ENCODE measurements at regions not wholly inside any gene's neighbourhood (a gene's known extent, or its start where the extent isn't known, plus 50 kb on each side); places are given as distances from the start of the nearest gene placed in this dataset.

DNA sequence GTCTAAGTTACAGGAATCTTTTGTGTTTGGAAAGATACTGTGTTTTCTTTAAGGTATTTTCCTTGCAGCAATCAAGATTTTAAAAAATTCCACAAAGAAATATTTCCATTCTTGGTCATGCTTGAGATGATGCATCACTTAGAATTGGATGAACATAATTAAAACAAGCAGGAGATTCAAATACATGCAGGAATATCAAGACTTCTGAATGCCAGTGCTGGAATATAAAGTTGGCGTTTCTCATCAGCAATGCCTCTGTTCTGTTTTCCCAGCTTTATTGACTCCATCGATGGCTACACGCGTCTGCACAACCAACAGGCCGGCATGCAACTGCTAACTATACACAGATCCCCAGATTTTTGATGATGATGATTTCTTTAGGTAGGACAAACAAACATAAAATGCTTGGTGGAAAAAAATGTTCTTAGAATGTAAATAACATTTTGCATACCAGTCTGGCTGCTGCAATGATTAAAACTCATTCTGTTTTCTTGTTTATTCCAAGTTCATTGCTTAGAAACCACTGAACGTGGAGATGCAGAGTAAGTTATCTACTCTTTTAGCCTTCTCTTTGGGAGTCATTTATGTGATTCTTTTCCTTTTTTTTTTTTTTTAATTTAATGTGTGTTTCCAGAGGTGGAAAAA, 91.3 kb upstream of the FAM171A1 start:
- no peak for DNase-seq (ENCODE audit: low spot score)

DNA sequence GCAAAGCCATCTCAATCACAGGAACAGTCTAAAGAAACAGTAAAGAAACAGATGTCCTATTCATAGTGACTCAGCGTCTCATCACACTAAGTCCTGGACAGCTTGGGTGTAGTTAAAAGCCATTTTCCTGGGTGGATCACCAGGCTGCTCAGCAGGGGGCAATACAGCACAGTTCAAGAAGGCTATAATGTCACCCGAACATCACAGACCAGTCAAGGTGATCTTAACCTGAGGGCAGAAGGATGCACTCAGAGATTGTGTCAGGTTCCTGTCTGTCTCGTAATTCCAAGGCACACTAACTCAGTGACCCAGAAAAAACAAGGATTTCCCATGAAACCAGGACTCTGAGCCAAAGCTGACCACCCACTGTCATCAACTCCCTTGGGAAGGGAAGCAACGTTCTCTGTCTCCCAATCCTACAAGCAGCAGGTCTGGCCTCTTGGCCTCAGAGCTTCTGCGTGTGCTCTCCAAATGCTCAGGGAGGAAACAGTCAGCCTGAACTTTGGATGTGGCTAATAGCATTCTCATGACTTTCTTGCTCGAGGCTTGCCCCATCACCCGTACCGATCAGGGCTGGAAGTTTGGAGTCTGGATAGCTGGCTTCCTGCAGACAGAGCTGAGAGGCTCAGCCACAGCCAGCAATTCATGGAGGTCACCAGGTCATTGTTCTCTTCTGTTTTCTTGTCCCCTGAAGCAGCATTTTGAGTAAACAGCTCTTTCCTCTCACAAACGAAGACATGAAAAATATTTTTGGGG, 90.4 kb upstream of the FAM171A1 start:
- peak; percentile 50 for DNase-seq (ENCODE audit: low spot score)

DNA sequence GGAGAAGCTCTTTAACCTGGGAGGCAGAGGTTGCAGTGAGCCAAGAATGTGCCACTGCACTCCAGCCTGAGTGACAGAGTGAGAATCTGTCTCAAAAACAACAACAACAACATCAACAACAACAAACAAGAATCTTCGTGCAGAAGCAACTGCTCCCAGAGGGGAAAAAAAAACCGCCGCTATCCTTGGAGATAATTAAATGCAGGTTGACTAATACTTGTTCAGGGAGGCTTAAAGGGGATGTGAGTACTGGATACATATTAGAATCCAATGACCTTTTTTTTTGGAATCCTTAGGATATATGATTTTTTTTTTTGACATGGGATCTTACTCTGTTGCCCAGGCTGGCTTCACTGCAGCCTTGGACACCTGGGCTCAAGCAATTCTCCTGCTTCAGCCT, 89.6 kb upstream of the FAM171A1 start:
- no peak for DNase-seq (ENCODE audit: low spot score)

DNA sequence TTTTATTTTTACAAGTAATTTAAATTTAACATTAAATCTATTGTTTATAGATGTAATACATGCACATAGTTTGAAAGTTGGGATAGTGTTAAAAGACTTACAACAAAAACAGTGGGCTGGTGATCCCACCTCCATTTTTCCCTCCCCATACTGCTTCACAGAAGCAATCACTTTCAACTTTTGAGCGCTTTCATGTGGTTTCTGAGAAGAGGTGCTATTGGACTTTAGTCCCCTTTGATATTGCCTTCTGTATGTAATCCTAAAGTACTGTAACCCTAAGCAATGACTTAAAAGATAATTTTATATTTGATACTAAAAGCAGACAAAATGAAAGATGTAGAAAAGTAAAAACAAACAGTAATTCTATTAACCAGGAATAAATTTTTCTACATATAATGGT, 88.1 kb upstream of the FAM171A1 start:
- DNase-seq (ENCODE audit: low spot score) = peak; percentile 83

DNA sequence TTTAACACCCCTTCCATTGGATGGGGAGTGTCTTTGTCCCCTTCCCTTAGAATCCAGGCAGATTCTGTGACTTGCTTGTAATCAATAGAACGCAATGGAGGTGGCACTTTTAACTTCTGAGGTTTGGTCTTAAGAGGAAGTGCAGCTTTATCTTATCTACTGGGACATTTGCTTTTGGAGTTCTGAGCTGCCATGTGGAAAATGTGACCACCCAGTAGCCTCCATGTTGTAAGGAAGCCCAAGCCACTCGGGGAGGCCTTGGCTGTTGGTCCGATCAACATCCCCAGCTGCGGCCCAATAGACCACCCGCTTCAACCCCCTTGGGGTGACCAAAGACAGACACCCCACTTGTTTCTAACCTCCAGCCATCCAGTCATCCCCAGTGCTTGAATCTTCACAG, 86.3 kb upstream of the FAM171A1 start:
- DNase-seq (ENCODE audit: low spot score) = no peak

DNA sequence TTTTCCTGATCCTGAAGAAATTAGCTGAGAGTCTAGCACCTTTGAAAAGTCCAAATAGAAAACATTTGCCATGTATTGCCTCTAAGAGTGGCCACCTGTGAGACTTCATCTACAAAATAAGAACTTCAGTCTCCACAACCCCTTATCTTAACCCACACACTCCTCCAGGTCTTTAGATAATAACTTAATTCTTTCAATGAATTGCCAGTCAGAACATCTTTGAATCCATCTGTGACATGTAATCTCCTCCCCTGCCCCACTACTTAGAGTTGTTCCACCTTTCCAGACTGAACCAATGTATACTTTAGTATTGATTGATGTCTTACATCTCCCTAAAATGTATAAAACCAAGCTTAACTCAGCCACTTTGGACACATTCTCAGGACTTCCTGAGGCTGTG, 84.4 kb upstream of the FAM171A1 start:
- DNase-seq (ENCODE audit: low spot score) = no peak

DNA sequence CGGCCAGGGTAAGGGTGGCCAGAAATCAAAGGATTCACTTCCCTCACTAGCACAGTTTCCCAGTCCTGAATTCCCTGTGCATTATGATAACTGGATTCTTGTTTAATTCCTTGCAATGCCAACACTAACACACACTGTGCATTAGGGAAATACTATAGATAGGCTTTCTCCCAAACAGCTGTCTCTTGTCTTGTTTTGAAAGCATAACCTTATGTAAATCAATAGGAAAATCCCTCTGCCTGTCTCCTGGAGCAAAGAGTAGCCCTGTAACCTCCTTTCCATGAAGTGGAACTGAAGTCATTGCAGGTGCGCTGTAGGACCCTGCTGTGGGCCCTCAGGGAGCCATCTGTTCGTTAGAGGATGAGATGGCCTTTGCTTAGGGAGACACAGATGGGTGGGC, 82.8 kb upstream of the FAM171A1 start:
- DNase-seq (ENCODE audit: low spot score) = no peak

DNA sequence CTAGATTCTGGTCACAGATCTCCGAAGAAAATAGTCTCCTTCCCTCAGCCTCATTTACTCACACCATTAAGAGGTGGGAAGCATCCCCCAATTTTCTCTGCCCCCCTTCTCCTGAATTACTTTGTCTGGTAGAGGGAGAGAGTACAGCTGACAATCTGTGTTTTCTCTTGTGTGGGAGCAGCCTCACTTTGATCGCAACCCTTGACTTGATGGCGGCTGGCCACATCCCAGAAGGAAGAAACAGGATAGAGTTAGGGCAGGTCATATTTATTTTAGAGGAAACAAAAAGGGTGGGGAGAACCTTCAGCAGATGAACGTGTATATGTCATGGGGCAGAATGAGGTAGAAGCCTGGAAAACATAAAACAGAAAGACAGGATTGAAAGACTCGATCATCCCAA, 82.4 kb upstream of the FAM171A1 start:
- no peak for DNase-seq (ENCODE audit: low spot score)

DNA sequence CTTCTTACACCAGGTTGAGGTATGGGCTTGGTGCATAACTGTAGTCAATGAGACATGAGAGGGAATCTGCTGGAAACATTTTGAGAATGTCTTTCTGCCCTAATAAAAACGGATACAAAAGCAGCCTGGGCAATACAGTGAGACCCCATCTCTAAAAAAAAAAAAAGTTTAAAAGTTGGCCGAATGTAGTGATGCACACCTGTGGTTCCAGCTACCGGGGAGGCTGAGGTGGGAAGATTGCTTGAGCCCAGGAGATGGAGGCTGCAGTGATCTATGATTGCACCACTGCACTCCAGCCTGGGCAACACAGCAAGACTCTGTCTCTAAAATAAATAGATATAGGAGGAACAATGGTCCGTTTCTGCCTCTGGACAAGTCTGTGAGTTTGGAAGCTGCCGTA, 81.5 kb upstream of the FAM171A1 start:
- no peak for DNase-seq (ENCODE audit: low spot score)

DNA sequence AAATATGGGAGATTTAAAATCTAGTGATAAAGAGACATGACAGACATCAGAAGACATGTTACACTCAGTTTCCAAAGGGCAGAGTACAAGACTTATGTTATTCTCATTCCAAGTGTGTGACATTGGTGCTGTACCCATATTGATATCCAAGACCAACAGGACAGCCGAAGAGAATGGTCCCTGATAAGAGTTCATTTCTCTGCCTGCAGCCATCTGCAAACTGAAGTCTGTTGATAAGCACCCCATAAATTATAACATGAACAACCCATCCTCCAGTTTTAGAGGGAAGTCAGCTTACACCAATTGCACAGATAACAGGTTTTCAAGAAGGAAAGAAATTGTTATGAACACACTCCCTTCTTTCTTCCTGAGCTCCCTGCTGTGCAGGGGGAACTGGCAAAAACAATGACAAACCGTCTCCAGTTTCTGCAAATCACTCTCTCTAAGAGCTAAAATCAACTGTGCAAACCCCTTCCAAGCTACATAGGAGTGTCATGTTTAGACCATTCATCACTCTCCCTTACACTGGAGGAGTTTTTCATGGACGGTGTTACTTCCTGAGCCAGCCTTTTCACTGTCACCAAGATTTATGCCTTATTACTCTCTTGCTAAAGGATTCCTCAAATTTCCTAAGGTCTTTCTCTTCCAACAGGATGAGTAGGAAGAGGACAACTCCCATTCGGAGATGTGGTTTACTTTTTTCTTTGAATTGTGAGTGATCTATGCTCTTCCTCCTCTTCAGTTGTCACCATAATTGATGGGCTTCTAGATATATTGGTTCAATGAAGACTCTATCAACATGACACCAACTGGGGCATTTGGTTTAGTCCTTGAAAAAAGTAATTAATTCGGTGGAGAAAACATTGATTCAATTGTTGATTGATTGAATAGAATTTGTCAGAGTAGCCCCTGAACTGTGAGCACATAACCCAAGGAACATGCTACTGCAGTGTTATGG, 80.3 kb upstream of the FAM171A1 start:
- DNase-seq (ENCODE audit: low spot score) = no peak

DNA sequence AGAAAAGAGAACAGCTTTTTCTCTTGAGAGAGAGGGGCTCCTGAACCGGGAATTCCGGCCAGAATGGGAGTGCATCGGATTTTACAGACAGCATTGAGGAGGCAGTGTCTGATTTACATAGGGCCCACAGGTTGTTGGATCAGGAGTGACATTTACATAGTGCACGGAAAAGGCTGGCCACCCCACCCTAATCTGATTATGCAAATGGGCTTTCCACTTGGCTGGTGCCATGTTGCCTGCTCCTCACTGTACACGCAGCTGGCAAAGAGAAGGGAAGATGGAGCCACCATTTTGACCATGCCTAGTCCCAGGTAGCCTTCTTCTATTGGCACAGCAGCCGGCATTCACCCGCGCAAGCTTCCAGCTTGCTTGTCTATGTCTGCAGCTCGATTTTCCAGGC, 77.5 kb upstream of the FAM171A1 start:
- no peak for DNase-seq (ENCODE audit: low spot score)

DNA sequence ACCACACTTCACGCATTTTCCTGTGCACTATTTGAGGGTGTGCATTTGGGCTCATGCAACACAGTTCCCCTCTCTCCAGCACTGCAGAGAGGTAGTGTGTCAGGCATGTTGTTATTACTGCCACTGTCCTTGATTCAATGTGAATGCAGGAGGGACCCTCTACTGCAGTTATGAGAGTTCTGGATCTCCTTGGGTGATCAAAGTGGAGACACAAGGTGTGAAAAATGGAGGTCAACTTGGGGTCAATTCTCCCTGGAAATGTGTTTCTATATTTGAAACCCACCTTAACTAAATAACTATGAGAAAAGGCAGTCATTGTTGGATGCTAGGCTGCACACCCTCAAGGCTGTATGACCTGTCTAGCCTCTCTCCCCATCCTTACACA, 73.9 kb upstream of the FAM171A1 start:
- DNase-seq (ENCODE audit: low spot score) = no peak

DNA sequence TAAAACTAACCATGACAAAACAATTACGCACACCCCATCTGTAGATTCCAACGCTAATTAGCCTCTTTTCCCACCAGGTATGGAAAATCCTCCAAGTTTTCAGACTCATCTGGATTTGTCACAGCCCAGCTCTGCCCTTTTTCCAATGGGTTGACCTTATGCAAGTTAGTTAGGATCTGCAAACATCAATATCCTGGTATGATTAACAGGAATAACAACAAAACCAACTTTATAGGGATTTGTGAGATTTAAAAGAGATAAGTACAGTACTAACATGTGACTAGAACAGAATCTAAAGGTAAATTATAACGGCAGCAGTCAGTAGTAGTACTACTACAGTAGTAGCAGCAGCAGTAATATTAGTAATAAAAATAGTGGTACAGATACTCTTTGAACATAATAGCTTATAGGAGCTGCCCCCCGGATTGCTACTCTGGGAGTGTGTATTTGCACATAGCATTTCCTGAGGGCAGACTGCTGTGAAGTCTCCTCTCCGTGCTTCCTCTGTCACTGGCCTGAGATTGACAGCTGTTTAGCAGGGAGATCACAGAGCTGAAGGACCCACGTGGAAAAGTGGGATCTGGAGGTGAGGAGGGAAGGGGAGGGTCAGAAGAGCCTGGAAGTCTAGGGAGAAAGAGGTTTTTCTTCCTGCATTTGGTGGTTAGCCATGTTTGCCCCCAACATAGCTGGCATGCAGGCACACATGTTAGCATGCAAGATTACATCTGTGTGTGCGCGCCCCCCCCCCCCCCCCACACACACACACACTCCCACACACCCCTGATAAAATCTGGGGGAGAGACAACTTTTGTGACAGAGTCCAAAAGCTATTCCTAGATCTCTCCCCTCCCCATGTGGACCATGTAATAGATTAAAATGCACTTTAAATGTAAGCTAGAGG, 73.3 kb upstream of the FAM171A1 start:
- no peak for DNase-seq (ENCODE audit: low spot score)

DNA sequence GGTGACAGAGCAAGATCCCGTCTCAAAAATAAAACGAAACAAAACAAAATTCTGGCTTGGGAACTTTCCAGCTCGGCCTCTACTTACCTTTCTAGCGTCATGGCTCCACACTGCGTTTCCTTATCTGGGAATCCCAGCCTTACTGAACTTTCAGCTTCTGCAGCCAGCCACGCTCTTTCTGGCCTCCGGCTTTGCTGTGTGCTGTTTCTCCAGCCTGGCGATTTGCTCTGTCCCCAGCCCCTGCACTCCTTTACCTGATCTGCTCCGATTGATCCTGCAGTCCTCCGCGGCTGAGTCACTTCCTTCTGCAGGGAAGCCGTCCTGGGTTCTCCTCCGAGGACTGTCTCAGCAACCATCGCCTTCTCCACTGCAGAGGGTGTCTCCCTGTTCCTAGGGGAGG, 71.0 kb upstream of the FAM171A1 start:
- no peak for DNase-seq (ENCODE audit: low spot score)

DNA sequence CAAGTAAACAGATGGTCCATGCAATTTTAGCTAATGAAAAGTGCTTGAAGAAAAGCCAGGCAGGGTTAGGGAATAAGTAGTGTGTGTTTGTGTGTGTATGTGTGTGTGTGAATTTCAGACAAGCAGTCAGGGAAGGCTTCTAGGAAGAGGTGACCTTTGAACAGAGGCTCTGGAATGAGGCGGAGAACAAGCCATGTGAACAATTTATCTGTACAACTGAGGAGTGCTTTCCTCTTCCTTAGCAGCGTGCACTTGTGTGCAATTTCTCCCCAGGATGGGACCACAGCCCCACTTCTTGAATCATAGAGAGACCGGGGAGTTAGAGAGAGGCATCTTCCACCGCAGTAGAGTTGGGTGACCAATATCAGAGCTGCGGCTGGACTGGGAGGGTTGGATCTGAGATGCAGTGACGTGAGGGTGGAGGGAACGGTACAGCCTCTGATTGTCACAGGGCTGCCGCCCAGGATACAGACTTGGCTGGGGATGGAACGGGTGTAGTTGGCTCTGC, 69.2 kb upstream of the FAM171A1 start:
- no peak for DNase-seq (ENCODE audit: low spot score)

DNA sequence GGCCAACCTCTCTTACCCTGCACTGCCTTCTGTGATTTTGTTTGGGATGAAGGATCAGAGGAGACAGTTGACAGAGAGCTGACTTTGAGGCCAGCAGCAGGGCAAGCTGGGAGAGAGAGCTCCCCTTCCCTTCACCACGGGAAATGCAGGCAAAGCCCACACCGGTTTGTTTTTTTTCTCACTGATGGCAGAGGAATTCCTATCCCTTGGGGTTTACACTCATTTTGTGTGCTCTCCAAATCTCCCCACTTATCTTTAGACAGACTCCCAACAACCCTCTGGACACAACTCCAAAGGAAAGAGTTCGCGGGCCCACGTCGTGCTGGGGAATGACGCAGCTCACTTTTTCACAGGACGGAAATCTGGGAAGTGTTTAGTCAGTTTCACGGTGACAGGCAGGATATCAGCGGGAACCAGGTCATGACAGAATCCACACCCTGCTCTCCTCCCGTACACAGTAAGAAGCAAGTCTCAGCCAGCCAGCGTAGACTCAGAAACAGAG, 68.3 kb upstream of the FAM171A1 start:
- DNase-seq (ENCODE audit: low spot score) = peak; percentile 44

DNA sequence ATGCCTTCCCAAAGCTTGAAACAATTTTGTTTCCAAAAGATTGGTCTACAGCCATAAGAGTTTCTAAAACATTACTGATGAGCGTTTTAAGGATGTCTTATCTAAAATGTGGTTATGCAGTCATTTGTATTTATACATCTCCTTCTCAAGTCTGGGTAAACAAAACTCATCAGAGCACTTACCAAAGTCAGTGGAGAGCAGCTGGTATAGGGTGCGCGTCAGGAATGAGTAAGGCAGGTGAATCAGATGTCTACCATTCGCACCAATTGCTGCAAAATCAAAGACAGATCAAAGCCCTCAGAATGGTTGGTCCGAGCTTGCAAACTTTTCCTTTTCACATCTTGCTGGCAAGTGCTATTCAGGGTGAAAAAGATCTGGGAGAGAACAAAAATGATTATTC, 65.6 kb upstream of the FAM171A1 start:
- no peak for DNase-seq (ENCODE audit: low spot score)

DNA sequence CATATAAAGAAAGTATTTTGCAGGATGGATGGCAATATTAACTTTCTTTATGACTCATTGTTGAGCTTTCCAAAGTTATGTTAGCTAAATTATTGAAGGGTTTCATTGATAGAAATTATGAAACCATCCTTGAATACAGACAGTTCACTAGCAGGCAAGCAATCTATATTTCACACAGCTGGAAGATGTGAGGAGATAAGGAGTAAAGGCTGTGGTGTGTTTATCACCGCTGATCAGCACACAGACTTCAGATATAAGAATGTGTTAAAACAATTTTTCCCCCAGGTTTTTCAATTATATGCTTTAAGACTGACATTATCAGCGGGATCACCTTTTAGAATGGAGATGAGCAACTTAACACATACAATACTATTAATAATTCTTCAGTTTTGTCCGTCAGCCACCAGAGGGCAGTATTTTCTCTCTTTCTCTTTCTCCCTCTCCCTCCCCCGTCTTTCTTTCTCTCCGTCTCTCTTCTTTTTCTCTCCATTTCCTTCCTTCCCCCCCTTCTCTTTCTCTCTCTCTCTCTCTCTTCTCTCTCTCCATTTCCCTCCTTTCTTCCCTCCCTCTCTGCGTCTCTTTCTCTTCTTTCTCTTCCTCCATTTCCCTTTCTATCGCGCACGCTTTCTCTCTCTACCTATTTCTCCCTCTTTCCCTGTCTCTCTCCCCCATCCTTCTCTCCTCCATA, 62.9 kb upstream of the FAM171A1 start:
- DNase-seq (ENCODE audit: low spot score) = peak; percentile 43

DNA sequence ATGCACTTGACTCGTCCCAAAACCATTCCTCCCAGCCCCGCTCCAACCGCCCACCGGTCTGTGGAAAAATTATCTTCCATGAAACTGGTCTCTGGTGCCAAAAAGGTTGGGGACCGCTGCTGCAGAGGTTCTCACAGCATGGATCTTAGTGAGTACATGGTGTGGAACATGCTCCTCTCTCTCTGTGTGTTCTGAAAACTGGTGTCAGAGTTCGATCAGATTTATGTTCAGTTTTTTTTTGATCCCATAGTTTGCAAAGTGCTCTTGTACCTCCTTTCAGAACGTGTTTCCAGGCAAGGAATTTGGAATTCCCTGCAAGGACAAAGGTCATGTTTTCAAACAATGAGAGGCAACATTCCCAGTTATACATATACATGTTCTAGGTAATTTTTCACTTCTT, 61.2 kb upstream of the FAM171A1 start:
- DNase-seq (ENCODE audit: low spot score) = no peak

DNA sequence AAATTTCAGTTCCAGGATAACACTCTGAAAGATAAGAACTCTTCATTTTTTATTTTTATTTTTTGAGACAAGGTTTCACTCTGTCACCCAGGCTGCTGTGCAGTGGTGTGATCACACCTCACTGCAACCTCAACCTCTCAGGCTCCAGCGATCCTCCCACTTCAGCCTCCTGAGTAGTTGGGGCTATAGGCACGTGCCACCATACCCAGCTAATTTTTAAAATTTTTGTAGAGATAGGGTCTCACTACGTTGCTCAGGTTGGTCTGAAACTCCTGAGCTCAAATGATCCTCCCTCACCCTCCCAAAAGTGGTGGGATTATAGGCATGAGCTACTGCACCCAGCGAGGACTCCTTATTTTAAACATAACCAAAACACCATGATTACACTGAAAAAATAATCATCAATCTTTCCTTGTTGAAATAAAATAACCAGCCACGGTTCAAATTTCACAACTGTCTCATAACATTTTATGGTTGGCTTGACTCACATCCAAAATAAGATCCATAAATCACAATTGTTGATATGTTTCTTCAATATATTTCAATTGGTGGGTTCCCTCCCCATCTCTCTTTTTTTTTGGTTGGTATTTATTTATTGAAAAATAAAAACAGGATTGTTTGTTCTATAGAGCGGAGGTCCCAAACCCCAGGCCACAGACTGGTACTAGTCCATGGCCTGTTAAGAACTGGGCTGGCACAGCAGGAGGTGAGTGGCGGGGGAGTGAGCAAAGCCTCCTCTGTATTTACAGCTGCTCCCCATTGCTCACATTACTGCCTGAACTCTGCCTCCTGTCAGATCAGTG, 60.1 kb upstream of the FAM171A1 start:
- no peak for DNase-seq (ENCODE audit: low spot score)
